Ishikawa (cell line): ENCODE measurements at regions not wholly inside any gene's neighbourhood (a gene's known extent, or its start where the extent isn't known, plus 50 kb on each side); places are given as distances from the start of the nearest gene placed in this dataset.
A peak's percentile ranks its signal among the peaks of the same experiment; 100 is the strongest.

Experiments used
- CEBPB ChIP-seq: IDR thresholded peaks from 2 replicates; pipeline ENCODE4 v1.6.1; 2012
- CREB1 ChIP-seq: IDR thresholded peaks from 2 replicates; pipeline ENCODE4 v1.6.1; 2012; ENCODE audit warnings: low read depth
- EGR1 ChIP-seq: IDR thresholded peaks from 2 replicates; pipeline ENCODE4 v1.6.1; 2012
- EP300 ChIP-seq: IDR thresholded peaks from 2 replicates; pipeline ENCODE4 v1.6.1; 2012; ENCODE audit warnings: borderline replicate concordance
- FOXM1 ChIP-seq: IDR thresholded peaks from 2 replicates; pipeline ENCODE4 v1.6.1; 2012; ENCODE audit warnings: low read depth, borderline replicate concordance
- NFIC ChIP-seq: IDR thresholded peaks from 2 replicates; pipeline ENCODE4 v1.6.1; 2012
- RAD21 ChIP-seq: IDR thresholded peaks from 2 replicates; pipeline ENCODE4 v1.6.1; 2012; ENCODE audit warnings: low read depth
- TAF1 ChIP-seq: IDR thresholded peaks from 2 replicates; pipeline ENCODE4 v1.6.1; 2012; ENCODE audit warnings: low read depth, mild to moderate bottlenecking
- TCF12 ChIP-seq: IDR thresholded peaks from 2 replicates; pipeline ENCODE4 v1.6.1; 2012; ENCODE audit warnings: low read depth
- TEAD4 ChIP-seq: IDR thresholded peaks from 2 replicates; pipeline ENCODE4 v1.6.1; 2012
- YY1 ChIP-seq: IDR thresholded peaks from 2 replicates; pipeline ENCODE4 v1.6.1; 2012; ENCODE audit warnings: low read depth
- ZBTB7A ChIP-seq: IDR thresholded peaks from 2 replicates; pipeline ENCODE4 v1.6.1; 2012; ENCODE audit warnings: low read depth
- TF ChIP-seq, protein P1 (sequence below): IDR thresholded peaks from 2 replicates; pipeline ENCODE4 v1.6.1; 2012
- TF ChIP-seq, protein P2 (sequence below): IDR thresholded peaks from 2 replicates; pipeline ENCODE4 v1.6.1; 2012
- TF ChIP-seq, protein P3 (sequence below): IDR thresholded peaks from 2 replicates; pipeline ENCODE4 v1.6.1; 2012; ENCODE audit warnings: low read depth, mild to moderate bottlenecking

DNA sequence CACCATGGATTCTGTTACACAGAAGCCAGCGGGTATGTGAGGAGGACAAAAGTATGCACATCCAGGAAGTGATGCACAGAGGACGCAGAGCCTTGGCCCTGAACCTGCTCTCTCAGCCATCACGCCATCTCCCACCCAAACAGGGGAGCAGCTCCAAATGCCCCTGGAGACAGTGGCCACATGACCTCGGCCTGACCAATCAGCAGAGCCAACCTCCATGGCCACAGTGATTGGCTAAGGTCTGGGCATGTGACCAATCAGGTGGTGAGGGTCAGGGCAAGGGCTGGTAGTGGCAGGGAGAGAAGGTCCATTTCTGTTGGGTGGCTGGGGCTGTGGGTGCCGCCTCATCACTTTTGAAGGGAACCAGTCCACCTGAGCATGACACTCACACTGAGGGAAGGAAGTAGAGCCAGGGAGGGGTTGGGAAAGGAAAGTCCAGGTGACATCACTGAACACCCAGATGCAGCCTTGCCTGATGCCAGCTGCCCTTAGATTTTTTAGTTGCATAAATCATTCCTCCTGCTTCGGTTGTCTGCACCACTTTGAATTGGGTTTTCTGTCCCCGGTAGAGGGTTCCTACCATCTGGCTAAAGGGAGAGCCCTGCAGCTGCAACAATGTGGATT, 70.3 kb upstream of the IQSEC1 start:
- TF ChIP-seq, protein P1, sequence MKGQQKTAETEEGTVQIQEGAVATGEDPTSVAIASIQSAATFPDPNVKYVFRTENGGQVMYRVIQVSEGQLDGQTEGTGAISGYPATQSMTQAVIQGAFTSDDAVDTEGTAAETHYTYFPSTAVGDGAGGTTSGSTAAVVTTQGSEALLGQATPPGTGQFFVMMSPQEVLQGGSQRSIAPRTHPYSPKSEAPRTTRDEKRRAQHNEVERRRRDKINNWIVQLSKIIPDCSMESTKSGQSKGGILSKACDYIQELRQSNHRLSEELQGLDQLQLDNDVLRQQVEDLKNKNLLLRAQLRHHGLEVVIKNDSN: peak; percentile 86
- TF ChIP-seq, protein P2, sequence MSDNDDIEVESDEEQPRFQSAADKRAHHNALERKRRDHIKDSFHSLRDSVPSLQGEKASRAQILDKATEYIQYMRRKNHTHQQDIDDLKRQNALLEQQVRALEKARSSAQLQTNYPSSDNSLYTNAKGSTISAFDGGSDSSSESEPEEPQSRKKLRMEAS: no peak

DNA sequence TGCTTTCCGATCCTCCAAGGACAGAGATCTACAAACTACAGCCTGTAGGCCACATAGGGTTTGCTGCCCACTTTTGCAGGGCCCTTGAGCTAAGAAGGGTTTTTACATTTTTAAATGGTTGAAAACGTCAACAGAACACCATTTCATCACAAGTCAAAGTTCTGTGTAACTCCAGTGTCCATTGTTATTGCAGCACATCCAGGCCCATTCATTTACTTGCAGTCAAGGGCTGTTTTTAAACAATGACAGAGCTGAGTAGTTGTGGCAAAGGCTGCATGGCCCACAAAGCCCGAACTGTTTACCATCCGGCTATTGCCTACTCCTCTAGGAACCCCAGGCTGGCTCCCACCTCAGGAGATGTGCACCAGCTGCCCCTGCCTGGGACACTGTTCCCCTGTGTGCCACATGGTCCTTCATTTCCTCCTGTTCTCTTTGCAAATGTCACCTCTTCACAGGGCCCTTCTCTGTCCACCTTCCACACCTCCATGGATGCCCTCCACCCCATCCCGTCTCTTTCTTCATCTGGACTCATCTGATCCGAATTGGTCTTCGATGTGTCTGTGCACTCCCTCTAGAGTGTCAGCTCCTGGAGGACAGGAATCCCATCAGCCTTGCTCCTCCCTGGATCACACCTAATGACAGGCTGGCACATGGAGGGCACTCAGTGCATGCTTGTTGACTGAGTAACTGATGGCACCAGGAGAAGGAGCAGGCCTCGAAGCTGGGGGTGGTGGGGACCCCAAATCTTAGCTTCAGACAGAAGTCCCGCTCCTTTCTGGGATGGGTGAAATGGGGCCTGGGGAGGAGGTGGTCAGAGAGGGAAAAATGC, 69.5 kb upstream of the IQSEC1 start:
- TF ChIP-seq NFIC: no peak
- TF ChIP-seq TAF1: no peak
- TF ChIP-seq ZBTB7A: no peak
- TF ChIP-seq FOXM1: no peak
- TF ChIP-seq EGR1: no peak
- no peak for TF ChIP-seq CREB1
- no peak for TF ChIP-seq YY1
- no peak for TF ChIP-seq RAD21

DNA sequence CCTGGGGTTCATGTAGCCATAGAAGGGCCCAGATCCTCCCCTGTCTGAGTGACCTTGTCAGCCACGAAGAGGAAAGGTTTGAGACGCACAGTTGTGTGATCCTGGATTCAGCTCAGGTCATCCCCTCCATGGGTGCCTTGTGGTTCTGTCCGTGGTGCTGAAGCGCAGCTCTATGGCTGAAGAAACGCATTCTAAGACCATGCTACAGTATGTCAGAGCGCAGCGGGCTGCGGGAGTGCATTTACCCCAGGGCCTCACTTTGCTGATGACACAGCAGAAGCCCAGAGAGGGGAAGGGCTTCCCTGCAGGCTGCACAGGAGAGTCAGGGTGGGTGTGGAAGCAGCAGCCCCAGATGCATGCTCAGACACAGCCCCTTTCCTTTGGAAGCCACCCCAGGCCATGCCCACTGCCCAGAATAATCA, 68.8 kb upstream of the IQSEC1 start:
- no peak for TF ChIP-seq FOXM1
- TF ChIP-seq YY1: peak; percentile 49; the same call in 1 of the 2 replicates
- no peak for TF ChIP-seq EGR1
- TF ChIP-seq, protein P3, sequence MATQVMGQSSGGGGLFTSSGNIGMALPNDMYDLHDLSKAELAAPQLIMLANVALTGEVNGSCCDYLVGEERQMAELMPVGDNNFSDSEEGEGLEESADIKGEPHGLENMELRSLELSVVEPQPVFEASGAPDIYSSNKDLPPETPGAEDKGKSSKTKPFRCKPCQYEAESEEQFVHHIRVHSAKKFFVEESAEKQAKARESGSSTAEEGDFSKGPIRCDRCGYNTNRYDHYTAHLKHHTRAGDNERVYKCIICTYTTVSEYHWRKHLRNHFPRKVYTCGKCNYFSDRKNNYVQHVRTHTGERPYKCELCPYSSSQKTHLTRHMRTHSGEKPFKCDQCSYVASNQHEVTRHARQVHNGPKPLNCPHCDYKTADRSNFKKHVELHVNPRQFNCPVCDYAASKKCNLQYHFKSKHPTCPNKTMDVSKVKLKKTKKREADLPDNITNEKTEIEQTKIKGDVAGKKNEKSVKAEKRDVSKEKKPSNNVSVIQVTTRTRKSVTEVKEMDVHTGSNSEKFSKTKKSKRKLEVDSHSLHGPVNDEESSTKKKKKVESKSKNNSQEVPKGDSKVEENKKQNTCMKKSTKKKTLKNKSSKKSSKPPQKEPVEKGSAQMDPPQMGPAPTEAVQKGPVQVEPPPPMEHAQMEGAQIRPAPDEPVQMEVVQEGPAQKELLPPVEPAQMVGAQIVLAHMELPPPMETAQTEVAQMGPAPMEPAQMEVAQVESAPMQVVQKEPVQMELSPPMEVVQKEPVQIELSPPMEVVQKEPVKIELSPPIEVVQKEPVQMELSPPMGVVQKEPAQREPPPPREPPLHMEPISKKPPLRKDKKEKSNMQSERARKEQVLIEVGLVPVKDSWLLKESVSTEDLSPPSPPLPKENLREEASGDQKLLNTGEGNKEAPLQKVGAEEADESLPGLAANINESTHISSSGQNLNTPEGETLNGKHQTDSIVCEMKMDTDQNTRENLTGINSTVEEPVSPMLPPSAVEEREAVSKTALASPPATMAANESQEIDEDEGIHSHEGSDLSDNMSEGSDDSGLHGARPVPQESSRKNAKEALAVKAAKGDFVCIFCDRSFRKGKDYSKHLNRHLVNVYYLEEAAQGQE: peak; percentile 95

DNA sequence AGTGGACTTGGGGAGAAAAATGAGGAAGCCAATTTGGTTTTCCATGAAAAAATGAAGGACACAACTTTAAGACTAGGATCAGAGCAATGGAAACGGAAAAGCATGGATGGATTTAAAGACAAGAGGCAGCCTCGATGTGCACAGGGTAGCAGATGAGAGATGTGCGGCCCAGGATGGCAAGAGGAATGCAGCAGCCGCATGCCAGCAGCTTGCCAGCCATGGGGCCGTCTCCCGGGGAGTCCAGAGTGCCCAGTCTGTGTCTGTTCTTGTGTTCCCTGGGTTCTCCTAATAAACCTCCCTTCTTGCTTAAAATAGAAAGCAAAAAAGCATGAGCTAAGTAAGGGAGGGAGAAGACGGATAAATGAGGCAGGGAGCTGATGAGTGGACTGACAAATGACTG, 68.0 kb upstream of the IQSEC1 start:
- TF ChIP-seq TEAD4: no peak
- TF ChIP-seq FOXM1: no peak
- no peak for TF ChIP-seq EGR1
- TF ChIP-seq YY1: no peak
- no peak for TF ChIP-seq NFIC
- no peak for TF ChIP-seq TAF1
- TF ChIP-seq, protein P1: no peak
- TF ChIP-seq, protein P3: no peak
- TF ChIP-seq EP300: no peak
- TF ChIP-seq, protein P2: no peak
- TF ChIP-seq CREB1: no peak
- no peak for TF ChIP-seq TCF12
- TF ChIP-seq CEBPB: no peak
- no peak for TF ChIP-seq ZBTB7A
- no peak for TF ChIP-seq RAD21

DNA sequence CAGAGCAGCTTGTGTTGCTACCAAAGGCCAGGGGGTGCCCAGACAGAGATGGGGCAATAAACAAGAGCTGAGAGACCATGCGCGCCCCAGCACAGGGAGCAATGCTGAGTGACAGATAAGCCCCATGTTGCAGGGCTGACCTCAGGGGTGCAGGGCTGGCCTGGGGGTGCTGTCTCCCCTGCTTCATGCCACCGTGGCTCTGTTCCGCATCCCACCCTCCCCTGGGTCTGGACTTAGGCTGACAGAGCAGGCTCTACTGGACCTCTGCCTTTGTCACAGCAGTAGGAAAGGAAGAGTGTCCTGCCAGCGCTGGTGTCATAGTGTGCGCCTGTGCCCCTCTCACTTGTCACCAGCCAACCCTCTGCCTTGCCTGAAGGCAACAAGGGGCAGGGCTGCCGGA, 67.4 kb upstream of the IQSEC1 start:
- TF ChIP-seq NFIC (no peak), CREB1 (no peak), YY1 (no peak), TAF1 (no peak)

DNA sequence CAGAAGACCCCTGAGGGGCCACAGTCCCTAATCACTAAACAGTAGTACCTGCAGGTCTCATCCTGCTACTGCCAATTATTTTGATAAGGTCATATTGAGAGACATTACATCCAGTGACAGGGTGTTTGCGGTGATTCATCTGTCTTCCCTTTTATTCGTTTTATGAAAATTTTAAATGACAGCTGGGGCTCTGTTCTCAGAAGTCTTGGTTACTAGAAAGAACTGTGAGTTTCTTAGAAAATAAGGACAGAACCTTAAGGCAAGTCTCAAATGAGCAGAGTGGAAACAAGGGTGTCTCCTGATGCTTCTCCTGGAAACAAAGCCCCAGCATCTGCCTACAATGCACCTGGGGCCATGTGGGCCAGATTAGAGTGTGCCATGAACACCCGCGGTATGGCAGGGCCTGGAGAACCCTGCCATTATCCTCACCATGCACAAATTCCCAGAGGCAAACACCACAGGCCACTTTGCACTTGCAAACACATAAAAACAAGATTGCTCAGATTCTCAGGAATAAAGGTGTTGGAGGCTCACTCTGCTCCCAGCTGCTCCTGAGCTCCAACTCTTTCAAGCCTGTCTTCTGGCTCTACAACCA, 66.3 kb upstream of the IQSEC1 start:
- no peak for TF ChIP-seq EP300
- no peak for TF ChIP-seq EGR1
- TF ChIP-seq, protein P2: no peak
- TF ChIP-seq TEAD4: no peak
- TF ChIP-seq TCF12: no peak
- TF ChIP-seq FOXM1: no peak
- TF ChIP-seq CREB1: no peak
- no peak for TF ChIP-seq NFIC

DNA sequence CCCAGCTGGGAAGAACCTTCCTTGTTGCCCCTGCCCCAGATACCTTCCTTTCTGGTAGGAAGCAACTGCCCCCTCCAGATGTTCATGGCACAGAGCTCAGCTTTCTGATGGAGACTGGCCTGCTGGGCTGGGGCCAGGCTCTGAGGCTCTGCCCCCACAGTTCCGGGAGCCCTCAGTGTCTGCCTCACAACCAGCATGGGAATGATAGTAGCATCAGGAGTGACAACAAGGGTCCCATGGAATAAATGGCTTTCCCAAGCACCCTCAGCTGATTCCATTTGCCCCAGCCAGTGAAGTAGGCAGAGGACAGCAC, 65.6 kb upstream of the IQSEC1 start:
- TF ChIP-seq RAD21: no peak
- TF ChIP-seq, protein P3: no peak
- TF ChIP-seq CEBPB: no peak
- no peak for TF ChIP-seq TCF12
- no peak for TF ChIP-seq NFIC
- TF ChIP-seq EGR1: no peak
- TF ChIP-seq TEAD4: no peak
